Spleen (tissue), 11 donors: ENCODE measurements at regions not wholly inside any gene's neighbourhood (a gene's known extent, or its start where the extent isn't known, plus 50 kb on each side); places are given as distances from the start of the nearest gene placed in this dataset.

Experiments
- DNase-seq: peaks from one replicate; pipeline ENCODE4 v3.0.0-alpha.2; 2020
- H3K27ac ChIP-seq, 8 donors: fragments of 200-600 bp; sonication (generic) in 7 of 8; 1 replicate in 4 of 8; 2 replicates in 4 of 8; pipeline versions ENCODE4 v1.5.0 to v1.8.0; 2016 to 2021; ENCODE audit warnings: inconsistent platforms in 4 of 8, mild to moderate bottlenecking in 4 of 8, moderate library complexity in 1 of 8
- H3K27me3 ChIP-seq, 7 donors: fragments of 200-600 bp; sonication (generic) in 6 of 7; replicated peaks in 1 of 7; 1 replicate in 4 of 7; 2 replicates in 3 of 7; pipeline versions ENCODE4 v1.5.0 to v1.8.0; 2016 to 2021; ENCODE audit warnings: inconsistent platforms in 3 of 7, mild to moderate bottlenecking in 1 of 7
- H3K36me3 ChIP-seq, 6 donors: fragments of 200-600 bp; sonication (generic) in 5 of 6; 1 replicate in 4 of 6; 2 replicates in 2 of 6; pipeline versions ENCODE4 v1.5.0 to v1.8.0; 2016 to 2021; ENCODE audit warnings: inconsistent platforms in 2 of 6
- H3K4me1 ChIP-seq, 6 donors: fragments of 200-600 bp; sonication (generic) in 5 of 6; 1 replicate in 3 of 6; 2 replicates in 3 of 6; pipeline versions ENCODE4 v1.5.0 to v1.8.0; 2016 to 2021; ENCODE audit warnings: inconsistent platforms in 3 of 6
- H3K4me3 ChIP-seq, 8 donors: fragments of 200-600 bp; sonication (generic) in 7 of 8; 1 replicate in 4 of 8; 2 replicates in 4 of 8; pipeline versions ENCODE4 v1.5.0 to v1.8.0; 2016 to 2021; ENCODE audit warnings: inconsistent platforms in 4 of 8, mild to moderate bottlenecking in 4 of 8, moderate library complexity in 2 of 8
- H3K9me3 ChIP-seq, 8 donors: fragments of 200-600 bp; sonication (generic) in 7 of 8; 1 replicate in 4 of 8; 2 replicates in 4 of 8; pipeline versions ENCODE4 v1.5.0 to v1.8.0; 2016 to 2021; ENCODE audit warnings: inconsistent platforms in 4 of 8
- POLR2A ChIP-seq, 3 donors: fragments of 450-650 bp; IDR thresholded peaks; one replicate each; pipeline ENCODE4 v1.5.1; 2017; ENCODE audit warnings: antibody characterized with exemption in 3 of 3, mild to moderate bottlenecking in 1 of 3
- POLR2AphosphoS5 ChIP-seq, 3 donors: sonication (generic); formaldehyde crosslinking; IDR thresholded peaks; one replicate each; pipeline ENCODE4 v1.5.1; 2017; ENCODE audit warnings: antibody characterized with exemption in 3 of 3
- WGBS, 5 donors: extraction: QIAGEN DNeasy Blood & Tissue Kit in 3 of 5; methylation state at CpG; one replicate each; pipeline versions ENCODE4 v1.1.5 to v1.1.7; 2013 to 2018; 5-methylcytosine and 5-hydroxymethylcytosine counted together
- intact Hi-C: fragments of 100-400 bp; cut with DNase I; formaldehyde crosslinking; loops from one replicate; pipeline ENCODE4 v1.15.0; 2023; ENCODE audit warnings: low total_unique reads
- TF ChIP-seq, protein P1 (sequence below), 11 experiments: fragments of 200-600 bp in 7 of 11; fragments of 450-650 bp in 4 of 11; sonication (generic) in 4 of 11; IDR thresholded peaks in 8 of 11; conservative IDR thresholded peaks in 3 of 11; 1 replicate in 7 of 11; 2 replicates in 4 of 11; pipeline versions ENCODE4 v1.4.0 to v1.8.0; 2016 to 2021; ENCODE audit warnings: antibody characterized with exemption in 11 of 11, inconsistent platforms in 4 of 11, mild to moderate bottlenecking in 1 of 11
- donor health status: healthy with polysubstance abuse.
- donor health status: DM: no; HTN: no; CAD: no; lungs with moderate emphysema.
- donor health status: DM: no; HTN: no; CAD: no.
- donor health status: Bipolar disorder and iron deficiency.
- donor health status: healthy.
- donor health status: DM: no; HTN: no; CAD: no.
- donor health status: DM: yes; HTN: yes; CAD: no.

DNA sequence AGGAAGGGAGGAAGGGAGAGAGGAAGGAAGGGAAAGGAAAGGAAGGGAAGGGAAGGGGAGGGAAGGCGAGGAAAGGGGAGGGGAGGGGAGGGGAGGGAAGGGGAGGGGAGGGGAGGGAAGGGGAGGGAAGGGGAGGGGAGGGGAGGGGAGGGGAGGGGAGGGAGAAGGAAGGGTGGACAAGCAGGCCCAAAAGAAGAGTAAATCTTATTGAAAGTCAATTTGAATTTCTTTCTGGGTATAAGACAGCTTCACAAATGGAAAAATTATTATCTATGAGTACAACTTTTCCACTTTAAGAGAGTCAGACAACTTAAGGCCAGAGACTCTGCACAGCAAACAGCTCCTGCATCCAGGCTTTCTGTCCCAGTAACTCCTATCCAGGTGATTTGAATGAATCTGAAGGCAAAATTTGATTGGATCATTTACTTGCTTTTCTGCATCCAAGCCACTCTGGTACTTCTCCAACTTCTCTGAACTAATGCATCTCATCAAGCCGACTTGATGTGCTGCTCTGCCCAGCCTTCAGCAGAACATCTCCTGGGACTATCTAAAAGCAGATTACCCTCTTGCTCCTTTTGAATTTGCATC lies 363.4 kb upstream of the KIF2A start:
- DNase-seq, result no peak
- WGBS, 5 donors, result 67 to 96% (median 84%) methylated on average over 1 to 2 of the region's 2 CpGs
- H3K27me3 ChIP-seq, result no peaks in the 10 kb centered on the region
- H3K4me3 ChIP-seq, result no peak overlapping the region
- no peaks in the 10 kb centered on the region for H3K4me1 ChIP-seq
- no peak for TF ChIP-seq POLR2AphosphoS5 (IDR thresholded peaks at IDR 0.05)
- TF ChIP-seq, protein P1, sequence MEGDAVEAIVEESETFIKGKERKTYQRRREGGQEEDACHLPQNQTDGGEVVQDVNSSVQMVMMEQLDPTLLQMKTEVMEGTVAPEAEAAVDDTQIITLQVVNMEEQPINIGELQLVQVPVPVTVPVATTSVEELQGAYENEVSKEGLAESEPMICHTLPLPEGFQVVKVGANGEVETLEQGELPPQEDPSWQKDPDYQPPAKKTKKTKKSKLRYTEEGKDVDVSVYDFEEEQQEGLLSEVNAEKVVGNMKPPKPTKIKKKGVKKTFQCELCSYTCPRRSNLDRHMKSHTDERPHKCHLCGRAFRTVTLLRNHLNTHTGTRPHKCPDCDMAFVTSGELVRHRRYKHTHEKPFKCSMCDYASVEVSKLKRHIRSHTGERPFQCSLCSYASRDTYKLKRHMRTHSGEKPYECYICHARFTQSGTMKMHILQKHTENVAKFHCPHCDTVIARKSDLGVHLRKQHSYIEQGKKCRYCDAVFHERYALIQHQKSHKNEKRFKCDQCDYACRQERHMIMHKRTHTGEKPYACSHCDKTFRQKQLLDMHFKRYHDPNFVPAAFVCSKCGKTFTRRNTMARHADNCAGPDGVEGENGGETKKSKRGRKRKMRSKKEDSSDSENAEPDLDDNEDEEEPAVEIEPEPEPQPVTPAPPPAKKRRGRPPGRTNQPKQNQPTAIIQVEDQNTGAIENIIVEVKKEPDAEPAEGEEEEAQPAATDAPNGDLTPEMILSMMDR (IDR thresholded peaks at IDR 0.05 in 8 of 11, conservative IDR thresholded peaks at IDR 0.05 in 3 of 11), result no peak
- no peak for TF ChIP-seq POLR2A (IDR thresholded peaks at IDR 0.05)
- no peaks in the 10 kb centered on the region for H3K36me3 ChIP-seq
- no peak overlapping the region for H3K27ac ChIP-seq
- intact Hi-C loops, result no loop called here
- H3K9me3 ChIP-seq, result no peaks in the 10 kb centered on the region

DNA sequence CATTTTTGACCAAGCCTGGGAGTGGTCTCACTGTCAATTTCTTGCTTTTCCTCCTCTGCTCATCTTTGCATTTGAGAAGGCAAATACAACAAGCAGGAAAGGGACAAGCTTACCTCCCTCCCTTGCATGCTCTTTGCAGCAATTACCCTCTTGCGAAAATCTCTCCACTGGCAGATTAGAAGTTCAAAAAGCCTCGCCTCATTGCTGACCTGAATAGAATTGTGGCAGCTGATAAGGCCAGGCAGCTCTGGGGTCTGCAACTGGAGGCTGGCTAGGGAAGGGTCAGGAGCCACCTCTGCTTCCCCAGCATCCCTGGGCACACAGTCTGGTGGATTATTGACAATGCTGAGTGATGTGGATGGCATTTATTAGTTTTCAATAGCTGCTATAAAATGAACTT lies 362.3 kb upstream of the KIF2A start:
- Histone ChIP-seq H3K4me1 (no peaks in the 10 kb centered on the region), H3K36me3 (no peaks in the 10 kb centered on the region), H3K27ac (no peak overlapping the region), H3K9me3 (no peaks in the 10 kb centered on the region), H3K4me3 (no peak overlapping the region), H3K27me3 (no peaks in the 10 kb centered on the region)
- no peak for DNase-seq
- 71 to 90% (median 84%) methylated on average over 2 of the region's 2 CpGs for WGBS, 5 donors
- intact Hi-C loops, result no loop called here
- TF ChIP-seq POLR2AphosphoS5 (IDR thresholded peaks at IDR 0.05), result no peak
- TF ChIP-seq, protein P1 (IDR thresholded peaks at IDR 0.05 in 8 of 11, conservative IDR thresholded peaks at IDR 0.05 in 3 of 11), result no peak

DNA sequence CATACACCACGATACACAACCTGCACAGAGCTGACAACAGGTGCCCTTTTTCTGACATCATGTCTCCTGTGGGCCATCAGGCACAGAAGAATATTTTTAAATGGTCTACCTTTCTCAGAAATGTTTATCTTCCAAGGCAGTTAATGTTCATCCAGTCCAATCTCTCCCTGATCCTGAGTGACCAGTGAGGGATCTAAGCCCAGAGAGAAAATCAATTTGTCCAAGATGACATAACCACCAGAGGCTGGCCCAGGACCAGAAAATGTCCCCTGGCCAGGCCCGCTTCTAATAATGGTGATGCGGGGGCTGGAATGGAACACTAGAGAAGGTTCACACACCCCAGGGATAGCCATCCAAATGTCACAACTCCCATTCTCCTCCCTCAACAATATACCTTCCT lies 357.9 kb upstream of the KIF2A start:
- no peak for DNase-seq
- Histone ChIP-seq H3K4me3 (no peak overlapping the region), H3K27me3 (no peaks in the 10 kb centered on the region), H3K4me1 (no peaks in the 10 kb centered on the region), H3K9me3 (no peaks in the 10 kb centered on the region), H3K27ac (no peak overlapping the region), H3K36me3 (no peaks in the 10 kb centered on the region)
- intact Hi-C loops, result no loop called here
- WGBS, 5 donors, result 87 to 89% (median 88%) methylated on average over 3 of the region's 3 CpGs
- TF ChIP-seq, protein P1 (IDR thresholded peaks at IDR 0.05 in 8 of 11, conservative IDR thresholded peaks at IDR 0.05 in 3 of 11), result no peak
- TF ChIP-seq POLR2A (IDR thresholded peaks at IDR 0.05) (no peak), POLR2AphosphoS5 (IDR thresholded peaks at IDR 0.05) (no peak)

DNA sequence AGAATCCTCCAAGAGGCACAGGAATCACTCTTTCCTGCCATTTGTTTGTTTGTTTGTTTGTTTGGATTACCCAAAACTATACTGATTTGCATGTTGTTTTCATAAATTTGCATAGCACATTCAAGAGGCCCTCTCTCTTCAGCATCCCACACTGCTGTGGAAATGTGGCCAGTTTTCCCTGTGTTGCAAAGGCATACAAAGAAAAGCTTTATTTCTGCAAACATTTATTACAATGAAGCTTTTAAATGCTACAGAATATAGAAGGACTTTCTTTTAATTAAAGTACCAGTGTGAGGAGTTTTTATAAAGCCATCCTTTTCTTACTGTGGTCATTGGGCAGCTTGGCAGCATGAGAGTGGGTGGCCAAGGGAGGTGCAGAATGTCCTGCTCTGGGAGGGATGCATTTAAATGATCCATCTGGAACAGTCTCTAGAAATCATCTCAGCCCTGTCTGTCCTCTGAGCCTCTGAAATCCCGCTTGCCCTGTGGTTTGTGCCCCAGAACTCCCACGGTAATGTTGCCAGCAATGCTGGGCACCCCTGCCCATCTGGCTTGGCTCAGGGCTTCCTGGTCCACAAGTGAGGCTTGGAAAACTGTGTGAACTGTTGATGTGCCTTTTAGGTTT lies 356.8 kb upstream of the KIF2A start:
- Histone ChIP-seq H3K27ac (no peak overlapping the region), H3K4me3 (no peak overlapping the region), H3K27me3 (no peaks in the 10 kb centered on the region), H3K4me1 (no peaks in the 10 kb centered on the region), H3K9me3 (no peaks in the 10 kb centered on the region), H3K36me3 (no peaks in the 10 kb centered on the region)
- intact Hi-C loops, result no loop called here
- TF ChIP-seq POLR2AphosphoS5 (IDR thresholded peaks at IDR 0.05) (no peak), POLR2A (IDR thresholded peaks at IDR 0.05) (no peak)
- TF ChIP-seq, protein P1 (IDR thresholded peaks at IDR 0.05 in 8 of 11, conservative IDR thresholded peaks at IDR 0.05 in 3 of 11), result no peak
- 63 to 83% (median 68%) methylated on average over 2 of the region's 2 CpGs for WGBS, 5 donors
- DNase-seq, result no peak
